ENCODE measurements at regions not wholly inside any gene's neighbourhood (a gene's known extent, or its start where the extent isn't known, plus 50 kb on each side); places are given as distances from the start of the nearest gene placed in this dataset.

- Mint-ChIP-seq H3K4me1 (ENCODE audit: low read depth) (no peaks in the 10 kb centered on the region), H3K36me3 (ENCODE audit: low read depth) (no peaks in the 10 kb centered on the region), H3K27me3 (no peaks in the 10 kb centered on the region), H3K9me3 (no peaks in the 10 kb centered on the region), H3K4me3 (no peak overlapping the region), H3K27ac (no peak overlapping the region)
- ATAC-seq (ENCODE audit: poor library complexity) (no peak), DNase-seq (no peak)
- intact Hi-C loops (cut with DNase I, micrococcal nuclease) = no loop called here
- Histone ChIP-seq H3K27me3 (ENCODE audit: control insufficient read depth in 1 of 2, insufficient read depth in 2 of 2, low read length in 2 of 2) (no peaks in the 10 kb centered on the region), H3K4me3 (ENCODE audit: low read length) (no peak overlapping the region), H3K36me3 (ENCODE audit: insufficient read depth, low read length) (no peaks in the 10 kb centered on the region), H3K27ac (ENCODE audit: low read depth in 1 of 2, low read length in 2 of 2) (no peak overlapping the region), H3K4me1 (ENCODE audit: insufficient read depth, low read length) (no peaks in the 10 kb centered on the region), H3K9me3 (ENCODE audit: control insufficient read depth in 1 of 2, insufficient read depth in 1 of 2, low read length in 2 of 2) (peaks cover 0 to 5% of the 10 kb centered on the region in 2 experiments)
- ChIA-PET CTCF (no interaction called here), POLR2A (no interaction called here)
- TF ChIP-seq CTCF (IDR thresholded peaks at IDR 0.05) = no peak
Measured at GRCh38 chr5:67814569-67815311, 400.8 kb upstream of the PIK3R1 start.

- H3K36me3 ChIP-seq (ENCODE audit: insufficient read depth, low read length) = no peaks in the 10 kb centered on the region
- POLR2A ChIA-PET = no interaction called here
- no peak for TF ChIP-seq CTCF (IDR thresholded peaks at IDR 0.05)
- no peak overlapping the region for H3K27ac ChIP-seq (ENCODE audit: low read depth in 1 of 2, low read length in 2 of 2)
- Mint-ChIP-seq H3K27me3 (no peaks in the 10 kb centered on the region), H3K4me3 (no peak overlapping the region), H3K36me3 (ENCODE audit: low read depth) (no peaks in the 10 kb centered on the region), H3K4me1 (ENCODE audit: low read depth) (no peaks in the 10 kb centered on the region), H3K9me3 (no peaks in the 10 kb centered on the region), H3K27ac (no peak overlapping the region)
- ATAC-seq (ENCODE audit: poor library complexity) (no peak), DNase-seq (no peak)
- no peaks in the 10 kb centered on the region for H3K4me1 ChIP-seq (ENCODE audit: insufficient read depth, low read length)
- no peak overlapping the region for H3K4me3 ChIP-seq (ENCODE audit: low read length)
- CTCF ChIA-PET = interaction anchor here (1.4 kb wide), 1 partner anchor 10 kb away, joined by 3 read pairs; no protein-coding TSS in a partner anchor
- no peaks in the 10 kb centered on the region for H3K27me3 ChIP-seq (ENCODE audit: control insufficient read depth in 1 of 2, insufficient read depth in 2 of 2, low read length in 2 of 2)
- intact Hi-C loops (cut with DNase I, micrococcal nuclease) = no loop called here
- peaks cover 0 to 5% of the 10 kb centered on the region in 2 experiments for H3K9me3 ChIP-seq (ENCODE audit: control insufficient read depth in 1 of 2, insufficient read depth in 1 of 2, low read length in 2 of 2)
Measured at GRCh38 chr5:67813877-67814539, 401.5 kb upstream of the PIK3R1 start.

GRCh38 chr5:67809589-67809988 is 406.0 kb upstream of the PIK3R1 start:
- H3K36me3 Mint-ChIP-seq (ENCODE audit: low read depth) = no peaks in the 10 kb centered on the region
- Histone ChIP-seq H3K27me3 (ENCODE audit: control insufficient read depth in 1 of 2, insufficient read depth in 2 of 2, low read length in 2 of 2) (no peaks in the 10 kb centered on the region), H3K9me3 (ENCODE audit: control insufficient read depth in 1 of 2, insufficient read depth in 1 of 2, low read length in 2 of 2) (no peaks in the 10 kb centered on the region), H3K4me1 (ENCODE audit: insufficient read depth, low read length) (no peaks in the 10 kb centered on the region), H3K27ac (ENCODE audit: low read depth in 1 of 2, low read length in 2 of 2) (no peak overlapping the region), H3K4me3 (ENCODE audit: low read length) (no peak overlapping the region), H3K36me3 (ENCODE audit: insufficient read depth, low read length) (no peaks in the 10 kb centered on the region)
- CTCF ChIA-PET = no interaction called here
- no peak for TF ChIP-seq CTCF (IDR thresholded peaks at IDR 0.05)
- POLR2A ChIA-PET = no interaction called here
- H3K4me1 Mint-ChIP-seq (ENCODE audit: low read depth) = no peaks in the 10 kb centered on the region
- no peak overlapping the region for H3K4me3 Mint-ChIP-seq
- H3K27me3 Mint-ChIP-seq = no peaks in the 10 kb centered on the region
- DNase-seq (peak in 1 of 14 experiments; percentile 25), ATAC-seq (ENCODE audit: poor library complexity) (no peak)
- intact Hi-C loops (cut with DNase I, micrococcal nuclease) = no loop called here
- H3K9me3 Mint-ChIP-seq = no peaks in the 10 kb centered on the region
- no peak overlapping the region for H3K27ac Mint-ChIP-seq

Measured in CD4-positive, alpha-beta T cell (primary cell).